HepG2 (cell line): ENCODE measurements at regions not wholly inside any gene's neighbourhood (a gene's known extent, or its start where the extent isn't known, plus 50 kb on each side); places are given as distances from the start of the nearest gene placed in this dataset.

Source experiments
- ETV6 ChIP-seq: sonication (generic); formaldehyde crosslinking; conservative IDR thresholded peaks from 2 replicates; pipeline ENCODE4 v1.4.0; 2020; ENCODE audit warnings: missing genetic modification reagents
- NCOR1 ChIP-seq: fragments of 200-600 bp; sonication (generic); IDR thresholded peaks from 2 replicates; pipeline ENCODE4 v1.7.0; 2017; ENCODE audit warnings: antibody characterized with exemption, low read length, borderline replicate concordance
- SMYD3 ChIP-seq: sonication (generic); formaldehyde crosslinking; IDR thresholded peaks from 2 replicates; pipeline ENCODE4 v1.8.1; 2023; ENCODE audit warnings: mild to moderate bottlenecking, missing genetic modification reagents
- ZNF207 ChIP-seq: fragments of 450-650 bp; IDR thresholded peaks from 2 replicates; pipeline ENCODE4 v1.6.1; 2016; ENCODE audit warnings: antibody characterized with exemption, borderline replicate concordance
- ZNF552 ChIP-seq: sonication (generic); formaldehyde crosslinking; IDR thresholded peaks from 2 replicates; pipeline ENCODE4 v1.9.0; 2022; ENCODE audit warnings: missing genetic modification reagents, mild to moderate bottlenecking, borderline replicate concordance
- small RNA-seq, 3 experiments: library from RNA; depleted of rRNA; stranded (forward); fragments of <200 nt; gene quantifications; one replicate each; pipeline ENCODE3, GENCODE V24; 2012; ENCODE audit warnings: low read depth in 2 of 3, low replicate concordance in 1 of 3; ENCODE audit not compliant: insufficient read length in 3 of 3, insufficient read depth in 2 of 3

GRCh38 chrX:41973208-41973607 is 49.9 kb upstream of the CASK start (continued):
- no peak for TF ChIP-seq ZNF207
- no peak for TF ChIP-seq ZNF552
- TF ChIP-seq ETV6: no peak
- no peak for TF ChIP-seq NCOR1
- no peak for TF ChIP-seq SMYD3 (CRISPR knock-in tag)

Small RNA genes in the stretch of these regions (small RNA-seq; reads per million reads assigned to genes)
- 0 reads per million in 3 experiments for gene RNU6-1124P
- 0 reads per million in 3 experiments for gene RNU6-630P
- gene Z92545.1: 0 reads per million in 3 experiments
